Left lung (tissue), 4 donors: ENCODE measurements at regions not wholly inside any gene's neighbourhood (a gene's known extent, or its start where the extent isn't known, plus 50 kb on each side); places are given as distances from the start of the nearest gene placed in this dataset.

ENCODE experiments used
- ATAC-seq: fragments of 200-7000 bp; cut with Tn5 transposase; one replicate; pipeline ENCODE4 v1.9.1; 2020; ENCODE audit warnings: moderate library complexity
- DNase-seq, 4 donors: peaks; one replicate each; pipeline ENCODE4 v3.0.0-alpha.2; 2013 to 2020
- H3K27ac ChIP-seq, 2 donors: fragments of 200-600 bp; sonication (generic) in 1 of 2; one replicate each; pipeline versions ENCODE4 v1.5.0 to v1.8.0; 2020 to 2021
- H3K27me3 ChIP-seq, 2 donors: fragments of 200-600 bp; sonication (generic) in 1 of 2; one replicate each; pipeline versions ENCODE4 v1.5.0 to v1.8.0; 2020 to 2021
- H3K36me3 ChIP-seq, 2 donors: fragments of 200-600 bp; sonication (generic) in 1 of 2; one replicate each; pipeline versions ENCODE4 v1.5.0 to v1.8.0; 2020 to 2021
- H3K4me1 ChIP-seq, 2 donors: fragments of 200-600 bp; one replicate each; pipeline ENCODE4 v1.8.0; 2021
- H3K4me3 ChIP-seq, 2 donors: fragments of 200-600 bp; sonication (generic) in 1 of 2; one replicate each; pipeline versions ENCODE4 v1.5.0 to v1.8.0; 2020 to 2021; ENCODE audit warnings: mild to moderate bottlenecking in 1 of 2
- H3K9me3 ChIP-seq, 2 donors: fragments of 200-600 bp; sonication (generic) in 1 of 2; one replicate each; pipeline versions ENCODE4 v1.5.0 to v1.8.0; 2020 to 2021
- CTCF ChIP-seq, 2 donors: fragments of 200-600 bp; sonication (generic) in 1 of 2; IDR thresholded peaks; one replicate each; pipeline versions ENCODE4 v1.5.0 to v1.8.0; 2021; ENCODE audit warnings: antibody characterized with exemption in 2 of 2
- intact Hi-C, 2 donors: fragments of 100-400 bp; cut with DNase I; formaldehyde crosslinking; loops; one replicate each; pipeline versions ENCODE4 v1.11.2 to v1.14.2; 2022
- donor health status: DM: no; HTN: yes; CAD: no.
- donor health status: DM: no; HTN: no; CAD: no.

GRCh38 chr4:14070289-14070880, 442.9 kb upstream of the BOD1L1 start:
- Histone ChIP-seq H3K9me3 (peaks cover 0 to 36% of the 10 kb centered on the region in 2 donors), H3K4me3 (no peak overlapping the region), H3K36me3 (no peaks in the 10 kb centered on the region), H3K4me1 (no peaks in the 10 kb centered on the region), H3K27ac (no peak overlapping the region), H3K27me3 (no peaks in the 10 kb centered on the region)
- intact Hi-C loops, result no loop called here
- TF ChIP-seq CTCF (IDR thresholded peaks at IDR 0.05), result no peak
- DNase-seq, result no peak
- no peak for ATAC-seq

- H3K9me3 ChIP-seq, result peaks cover 0 to 36% of the 10 kb centered on the region in 2 donors
- no peaks in the 10 kb centered on the region for H3K36me3 ChIP-seq
- intact Hi-C loops, result no loop called here
- H3K27ac ChIP-seq, result no peak overlapping the region
- no peak for ATAC-seq
- H3K4me1 ChIP-seq, result no peaks in the 10 kb centered on the region
- TF ChIP-seq CTCF (IDR thresholded peaks at IDR 0.05), result no peak
- H3K27me3 ChIP-seq, result no peaks in the 10 kb centered on the region
- no peak for DNase-seq
- no peak overlapping the region for H3K4me3 ChIP-seq
Measured at GRCh38 chr4:14072506-14072905, 445.0 kb upstream of the BOD1L1 start.

GRCh38 chr4:14076776-14077175, 449.3 kb upstream of the BOD1L1 start:
- H3K4me3 ChIP-seq, result no peak overlapping the region
- TF ChIP-seq CTCF (IDR thresholded peaks at IDR 0.05), result no peak
- H3K27ac ChIP-seq, result no peak overlapping the region
- H3K36me3 ChIP-seq, result no peaks in the 10 kb centered on the region
- peaks cover 0 to 28% of the 10 kb centered on the region in 2 donors for H3K9me3 ChIP-seq
- no peak for ATAC-seq
- H3K27me3 ChIP-seq, result no peaks in the 10 kb centered on the region
- DNase-seq, result no peak
- H3K4me1 ChIP-seq, result no peaks in the 10 kb centered on the region
- intact Hi-C loops, result no loop called here

GRCh38 chr4:14078326-14078725, 450.8 kb upstream of the BOD1L1 start:
- no peak for ATAC-seq
- no peak for DNase-seq
- Histone ChIP-seq H3K36me3 (no peaks in the 10 kb centered on the region), H3K27ac (no peak overlapping the region), H3K9me3 (peaks cover 0 to 12% of the 10 kb centered on the region in 2 donors), H3K27me3 (no peaks in the 10 kb centered on the region), H3K4me1 (no peaks in the 10 kb centered on the region), H3K4me3 (no peak overlapping the region)
- no peak for TF ChIP-seq CTCF (IDR thresholded peaks at IDR 0.05)
- intact Hi-C loops, result no loop called here

- Histone ChIP-seq H3K36me3 (no peaks in the 10 kb centered on the region), H3K4me3 (no peak overlapping the region), H3K9me3 (no peaks in the 10 kb centered on the region), H3K27ac (no peak overlapping the region), H3K27me3 (no peaks in the 10 kb centered on the region), H3K4me1 (no peaks in the 10 kb centered on the region)
- DNase-seq (no peak), ATAC-seq (no peak)
- TF ChIP-seq CTCF (IDR thresholded peaks at IDR 0.05), result no peak
- intact Hi-C loops, result no loop called here
Measured at GRCh38 chr4:14079601-14080000, 452.1 kb upstream of the BOD1L1 start.
